Forelimb muscle (tissue), 1 donor: ENCODE measurements at regions not wholly inside any gene's neighbourhood (a gene's known extent, or its start where the extent isn't known, plus 50 kb on each side); places are given as distances from the start of the nearest gene placed in this dataset.

Source experiments
- DNase-seq: peaks from one replicate; pipeline ENCODE4 v3.0.0-alpha.2; 2013; ENCODE audit warnings: low read depth

GRCh38 chr5:68479524-68479923, 264.0 kb downstream of the PIK3R1 start:
- DNase-seq: no peak

- no peak for DNase-seq
These were observed 264.9 kb downstream of the PIK3R1 start for GRCh38 chr5:68480335-68480940.

GRCh38 chr5:68482199-68482598, 266.6 kb downstream of the PIK3R1 start:
- DNase-seq: no peak

GRCh38 chr5:68484307-68485068, 268.9 kb downstream of the PIK3R1 start:
- DNase-seq: no peak

- no peak for DNase-seq
These were observed 274.0 kb downstream of the PIK3R1 start for GRCh38 chr5:68489556-68489955.

- no peak for DNase-seq
These were observed 274.9 kb downstream of the PIK3R1 start for GRCh38 chr5:68490406-68490805.

- DNase-seq: no peak
These were observed 279.2 kb downstream of the PIK3R1 start for GRCh38 chr5:68494771-68495170.

- no peak for DNase-seq
These were observed 284.4 kb downstream of the PIK3R1 start for GRCh38 chr5:68499987-68500386.

- no peak for DNase-seq
These were observed 285.3 kb downstream of the PIK3R1 start for GRCh38 chr5:68500813-68501212.

- DNase-seq: no peak
These were observed 287.0 kb downstream of the PIK3R1 start for GRCh38 chr5:68502531-68502930.

- no peak for DNase-seq
These were observed 288.8 kb downstream of the PIK3R1 start for GRCh38 chr5:68504306-68504705.

- DNase-seq: no peak
These were observed 290.6 kb downstream of the PIK3R1 start for GRCh38 chr5:68505917-68506860.

- no peak for DNase-seq
These were observed 300.0 kb downstream of the PIK3R1 start for GRCh38 chr5:68515514-68515913.

GRCh38 chr5:68518286-68518685, 302.7 kb downstream of the PIK3R1 start:
- DNase-seq: no peak

- no peak for DNase-seq
These were observed 303.6 kb downstream of the PIK3R1 start for GRCh38 chr5:68519143-68519542.

GRCh38 chr5:68521776-68522175, 306.2 kb downstream of the PIK3R1 start:
- no peak for DNase-seq

- no peak for DNase-seq
These were observed 307.3 kb downstream of the PIK3R1 start for GRCh38 chr5:68522863-68523262.

GRCh38 chr5:68528821-68529273, 313.3 kb downstream of the PIK3R1 start:
- DNase-seq: no peak

GRCh38 chr5:68529581-68529980, 314.0 kb downstream of the PIK3R1 start:
- no peak for DNase-seq

GRCh38 chr5:68531970-68532369, 316.4 kb downstream of the PIK3R1 start:
- no peak for DNase-seq

- no peak for DNase-seq
These were observed 317.5 kb downstream of the PIK3R1 start for GRCh38 chr5:68533051-68533450.

- DNase-seq: no peak
These were observed 318.1 kb downstream of the PIK3R1 start for GRCh38 chr5:68533571-68534084.
